SK-N-DZ (cell line): ENCODE measurements at regions not wholly inside any gene's neighbourhood (a gene's known extent, or its start where the extent isn't known, plus 50 kb on each side); places are given as distances from the start of the nearest gene placed in this dataset.

Experiments
- DNase-seq: peaks from one replicate; pipeline ENCODE4 v3.0.0-alpha.2; 2015; ENCODE audit warnings: low spot score

DNA sequence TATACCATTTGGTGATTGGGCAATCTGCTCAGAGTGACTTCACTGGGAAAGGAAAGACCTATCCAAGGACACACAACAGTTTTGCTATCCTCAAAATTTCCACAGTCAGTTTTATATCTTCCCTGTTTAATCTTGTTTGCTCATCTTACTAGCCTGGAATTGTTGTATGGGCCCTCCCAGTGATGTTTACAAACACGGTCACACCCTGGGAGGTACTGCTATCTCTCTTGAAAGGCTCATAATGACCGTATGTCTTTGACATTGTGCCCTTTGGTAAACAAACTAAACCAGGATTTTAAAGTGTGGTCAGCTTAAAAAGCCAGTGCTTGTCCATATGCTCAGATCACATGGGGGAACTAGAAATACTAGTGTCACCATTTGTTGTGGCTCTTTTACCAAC lies 277.0 kb downstream of the CDH2 start:
- no peak for DNase-seq

DNA sequence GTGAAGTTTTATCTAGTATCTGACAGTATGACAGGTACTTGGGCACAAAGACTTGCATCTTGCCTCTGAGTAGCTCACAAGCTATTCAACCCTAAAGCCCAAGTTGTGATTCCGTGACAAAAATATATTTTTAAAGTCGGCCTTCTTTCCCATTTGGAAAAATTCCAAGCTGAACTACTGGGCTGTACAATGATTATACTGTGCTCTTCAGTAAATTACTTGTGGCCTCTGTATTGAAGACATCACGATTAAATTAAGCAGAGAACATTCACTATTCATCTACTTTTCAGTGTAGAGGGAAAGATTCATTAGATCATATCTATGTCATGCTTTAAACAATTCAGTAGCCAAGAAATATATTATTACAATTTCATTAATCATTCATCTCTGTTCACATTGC lies 282.2 kb downstream of the CDH2 start:
- no peak for DNase-seq

DNA sequence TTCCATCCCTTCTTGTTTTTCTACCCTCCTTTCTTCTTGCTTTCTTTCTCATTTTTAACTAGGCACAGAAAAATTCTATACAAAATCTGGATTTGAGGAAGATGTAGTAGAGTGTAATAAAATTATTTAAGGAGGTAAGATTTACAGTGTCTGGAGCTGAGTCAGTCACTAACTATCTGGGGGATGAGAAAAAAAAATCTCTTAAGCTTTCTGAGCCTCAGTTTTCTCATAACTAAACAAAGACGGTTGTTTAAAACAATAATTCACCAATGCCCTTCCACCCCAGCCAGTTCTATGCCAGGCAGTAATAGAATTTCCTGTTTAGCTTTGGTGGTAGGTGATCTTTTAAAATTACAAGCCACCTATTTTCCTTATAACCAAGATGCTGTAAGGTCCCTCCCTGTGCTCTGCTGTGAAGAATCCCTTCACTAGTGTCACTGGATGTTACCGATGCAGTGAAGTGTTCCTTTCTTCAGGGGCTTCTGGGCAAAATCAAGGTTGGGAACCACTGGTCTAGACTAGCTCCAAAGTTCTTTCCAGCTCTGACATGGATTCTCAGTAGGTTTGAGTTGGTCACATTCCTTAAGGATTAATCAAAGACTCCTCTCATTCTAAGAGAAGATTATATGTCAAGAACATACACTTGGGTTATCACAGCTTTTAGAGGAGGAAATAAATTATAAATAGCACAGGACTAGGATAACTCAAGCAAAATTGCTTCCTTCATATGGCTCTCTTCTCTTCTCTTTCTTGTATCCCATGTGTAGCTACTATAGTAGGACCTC lies 289.0 kb downstream of the CDH2 start:
- no peak for DNase-seq

DNA sequence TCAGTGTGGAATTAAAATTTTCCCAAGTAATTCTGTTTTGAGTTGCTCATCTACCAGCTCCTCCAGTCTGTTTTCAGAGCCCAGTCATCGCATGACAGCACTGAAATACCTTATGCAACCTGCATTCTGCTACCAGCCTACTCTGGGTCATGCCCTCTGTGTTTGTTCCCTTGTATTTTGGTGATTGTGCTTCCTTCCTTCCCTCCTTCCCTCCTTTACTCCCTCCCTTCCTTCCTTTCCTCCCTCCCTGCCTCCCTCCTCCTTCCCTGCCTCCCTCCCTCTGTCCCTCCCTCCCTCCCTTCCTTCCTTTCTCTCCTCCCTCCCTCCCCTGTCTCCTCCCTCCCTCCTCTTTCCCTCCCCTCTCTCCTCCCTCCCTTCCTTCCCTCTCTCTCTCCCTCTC lies 289.6 kb downstream of the CDH2 start:
- no peak for DNase-seq

DNA sequence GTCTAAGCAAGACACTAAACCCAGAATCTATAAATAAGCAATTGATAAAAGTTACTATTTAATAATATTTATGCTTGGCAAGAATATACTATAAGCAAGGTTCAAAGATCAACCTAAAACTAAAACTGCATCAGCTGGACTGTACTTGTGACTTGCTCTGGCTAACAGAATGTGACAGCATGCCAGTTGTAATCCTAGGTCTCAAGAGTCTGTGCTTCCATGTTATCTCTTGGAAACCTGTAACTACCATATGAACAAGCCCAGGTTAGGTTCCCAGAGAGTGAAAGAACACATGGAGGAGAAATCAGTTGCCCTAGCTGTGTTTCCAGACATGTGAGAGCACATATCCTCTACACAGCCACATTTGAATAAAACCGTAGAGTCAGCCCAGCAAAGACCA lies 297.4 kb downstream of the CDH2 start:
- no peak for DNase-seq

DNA sequence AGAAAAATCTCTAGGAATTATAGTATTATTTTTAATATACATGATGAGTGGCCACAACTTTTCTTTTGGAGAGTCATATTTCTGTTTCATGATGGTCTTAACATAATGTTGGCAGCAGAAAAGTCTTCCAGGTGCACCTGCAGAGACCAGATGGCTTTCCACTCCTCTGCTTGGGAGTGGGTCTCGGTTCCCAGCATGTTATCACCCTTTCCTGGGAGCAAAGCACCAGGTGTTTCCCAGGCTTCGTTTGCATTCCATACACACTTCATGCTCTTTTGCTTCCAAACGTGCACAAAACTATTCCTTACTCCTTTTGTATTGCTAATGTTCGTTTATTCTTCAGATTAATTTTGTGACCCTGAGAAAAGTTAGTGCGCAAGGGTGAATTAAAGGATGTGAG lies 305.2 kb downstream of the CDH2 start:
- DNase-seq: no peak

DNA sequence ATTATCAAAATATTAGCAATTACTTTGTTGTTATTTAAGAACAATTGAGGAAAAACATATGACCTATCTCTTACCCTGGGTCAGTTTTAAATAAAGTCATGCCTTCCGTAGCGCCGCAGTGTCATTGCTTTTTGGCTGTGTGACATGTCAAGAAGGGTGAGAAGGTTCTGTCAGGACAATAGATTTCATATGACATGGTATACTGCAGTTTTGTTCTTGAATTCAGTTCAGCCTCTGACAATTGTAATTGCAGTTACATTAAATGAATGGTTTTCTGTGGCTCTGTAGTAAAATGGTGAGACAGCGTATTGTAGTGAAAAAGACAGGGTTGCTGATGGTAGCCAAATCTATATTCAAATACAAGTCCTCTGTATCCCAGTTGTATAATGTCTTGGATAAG lies 307.2 kb downstream of the CDH2 start:
- no peak for DNase-seq

DNA sequence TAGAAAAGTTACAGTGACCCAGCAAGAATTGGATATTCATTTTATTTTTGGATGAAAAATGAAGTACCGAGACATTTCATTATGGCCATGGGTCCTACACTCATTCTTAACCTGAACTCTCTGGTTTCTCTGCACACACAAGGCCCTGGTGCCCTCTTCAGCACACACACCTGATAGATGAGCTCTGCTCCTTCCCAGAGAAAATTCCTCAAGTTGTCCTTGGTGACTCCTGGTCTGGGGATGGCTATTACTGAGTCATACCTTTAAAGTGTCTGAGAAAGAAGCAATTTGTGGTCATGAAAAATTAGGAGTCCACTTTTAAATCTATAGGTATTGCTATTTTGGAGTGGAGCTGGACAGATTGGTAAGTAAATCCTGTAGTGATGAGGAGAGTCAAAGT lies 311.5 kb downstream of the CDH2 start:
- DNase-seq: no peak

DNA sequence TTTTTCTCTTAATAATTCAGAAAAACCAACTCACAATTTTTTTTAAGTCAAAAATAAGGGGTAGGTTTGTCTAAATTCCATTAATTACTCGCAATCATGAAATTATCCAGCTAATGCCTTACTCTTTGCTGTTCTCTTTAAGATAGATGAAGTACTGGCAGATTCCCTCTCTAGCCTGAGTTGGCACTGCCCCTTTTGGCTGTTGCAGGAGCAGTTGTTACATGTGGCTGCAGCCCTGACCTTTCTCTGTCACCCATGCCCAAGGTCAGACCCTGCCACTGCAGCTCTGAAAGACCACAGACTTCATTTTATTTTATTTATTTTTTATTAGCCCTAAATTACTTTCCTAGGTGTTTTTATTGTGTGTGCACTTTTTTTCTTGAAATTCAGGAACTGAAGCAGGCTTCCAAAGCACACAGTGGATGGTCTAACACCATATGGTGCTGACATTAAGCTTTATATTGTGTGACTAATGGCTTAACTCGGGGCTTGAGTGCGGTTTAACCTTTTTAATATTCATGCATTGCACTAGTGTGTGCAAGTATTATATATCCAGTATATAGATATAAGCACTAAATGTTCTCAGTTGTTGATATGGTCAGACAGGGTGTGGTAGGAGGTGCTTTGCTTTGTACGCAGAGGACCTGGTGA lies 313.0 kb downstream of the CDH2 start:
- DNase-seq: no peak

DNA sequence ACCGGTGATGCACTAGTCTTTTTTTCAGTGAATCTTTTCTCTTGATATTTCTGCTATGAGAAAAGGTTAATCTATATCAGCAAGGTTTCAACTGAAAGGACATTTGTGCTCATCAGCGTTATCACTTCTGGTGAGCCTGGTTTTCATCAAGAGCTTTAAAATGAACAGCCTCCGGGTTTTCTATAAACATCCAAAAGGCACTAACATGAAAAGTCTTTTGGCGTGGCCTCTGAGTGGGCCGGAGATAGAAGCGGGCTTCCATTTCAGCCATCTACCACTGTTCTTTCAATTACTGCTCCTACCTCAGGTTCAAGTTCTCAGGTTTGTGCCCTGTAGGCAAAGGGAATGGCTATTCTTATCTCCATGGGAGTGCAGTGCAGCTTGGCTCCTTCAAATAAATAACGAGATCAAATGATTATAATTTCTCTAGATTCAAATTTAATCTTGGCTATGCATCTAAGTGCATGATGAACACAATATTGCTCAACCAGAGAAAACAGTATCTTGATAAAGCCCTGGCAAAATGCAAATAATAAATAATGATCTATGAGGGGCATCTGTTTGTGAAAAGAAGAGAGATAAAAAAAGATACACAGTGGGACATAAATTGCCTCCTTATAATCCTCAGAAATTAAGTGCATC lies 314.8 kb downstream of the CDH2 start:
- peak; percentile 91 for DNase-seq

DNA sequence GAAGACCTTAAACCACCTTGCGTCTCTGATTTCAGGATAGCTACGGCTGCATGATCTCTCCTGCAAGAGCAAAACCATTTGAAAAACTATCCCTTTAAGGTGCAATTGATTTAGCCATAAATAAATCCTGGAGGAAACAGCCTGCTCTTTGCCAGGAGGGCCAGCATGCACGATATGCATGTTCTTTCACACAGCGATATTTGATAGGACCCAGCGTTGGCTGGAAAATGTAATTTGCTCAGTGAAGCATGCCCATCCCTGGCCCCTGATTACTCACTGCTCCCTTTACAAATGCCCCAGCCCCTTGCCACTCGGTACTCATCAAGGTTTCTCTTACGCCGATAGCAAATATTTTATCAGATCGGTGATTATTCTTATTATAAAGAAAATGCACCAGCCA lies 315.4 kb downstream of the CDH2 start:
- peak; percentile 98 for DNase-seq

DNA sequence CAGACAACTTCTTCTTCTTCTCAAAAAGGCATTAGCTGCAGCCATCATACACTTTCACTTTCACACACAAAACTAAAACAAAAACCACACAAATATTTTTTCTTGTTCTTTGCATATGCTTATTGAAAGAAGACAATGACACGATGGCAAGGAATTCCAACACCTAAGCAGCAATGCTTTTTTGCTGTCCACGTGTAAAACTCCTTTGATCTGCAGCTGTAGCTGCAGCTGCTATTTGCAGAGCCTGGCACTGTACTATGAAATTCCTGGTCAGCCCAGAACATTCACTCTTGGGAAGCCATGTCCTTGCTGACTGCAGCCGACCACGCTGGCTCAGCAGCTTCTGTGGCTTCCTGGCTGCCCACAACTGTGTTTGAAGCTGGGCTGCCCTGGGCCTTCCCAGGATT lies 316.2 kb downstream of the CDH2 start:
- DNase-seq: peak; percentile 76

DNA sequence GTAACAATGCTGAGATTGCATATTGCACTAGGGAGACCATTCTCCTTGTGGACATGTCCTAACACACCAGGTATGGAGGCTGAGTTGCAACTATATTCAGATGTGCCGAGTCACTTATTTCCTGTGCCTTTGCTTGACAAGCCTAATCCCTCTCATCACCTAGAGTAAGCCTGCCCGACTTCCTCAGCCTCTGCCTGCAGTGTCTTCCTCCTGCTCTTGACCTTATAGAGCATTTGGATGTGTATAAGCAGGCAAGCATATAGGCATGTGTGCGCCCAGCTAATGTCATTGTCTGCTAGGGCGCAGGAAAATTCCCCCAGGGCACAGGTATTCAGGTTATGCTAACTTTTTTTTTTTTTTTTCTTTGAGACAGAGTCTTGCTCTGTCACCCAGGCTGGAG lies 316.9 kb downstream of the CDH2 start:
- peak; percentile 20 for DNase-seq

DNA sequence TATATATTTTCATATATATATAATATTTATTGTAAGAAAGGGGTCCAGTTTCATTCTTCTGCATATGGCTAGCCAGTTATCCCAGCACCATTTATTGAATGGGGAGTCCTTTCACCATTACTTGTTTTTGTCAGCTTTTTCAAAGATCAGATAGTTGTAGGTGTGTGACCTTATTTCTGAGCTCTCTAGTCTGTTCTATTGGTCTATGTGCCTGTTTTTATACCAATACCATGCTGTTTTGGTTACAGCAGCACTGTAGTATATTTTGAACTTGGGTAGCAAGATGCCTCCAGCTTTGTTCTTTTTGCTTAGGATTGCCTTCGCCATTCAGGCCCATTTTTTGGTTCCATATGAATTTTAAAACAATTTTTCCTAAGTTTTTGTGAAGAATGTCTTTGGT lies 320.1 kb downstream of the CDH2 start:
- no peak for DNase-seq

DNA sequence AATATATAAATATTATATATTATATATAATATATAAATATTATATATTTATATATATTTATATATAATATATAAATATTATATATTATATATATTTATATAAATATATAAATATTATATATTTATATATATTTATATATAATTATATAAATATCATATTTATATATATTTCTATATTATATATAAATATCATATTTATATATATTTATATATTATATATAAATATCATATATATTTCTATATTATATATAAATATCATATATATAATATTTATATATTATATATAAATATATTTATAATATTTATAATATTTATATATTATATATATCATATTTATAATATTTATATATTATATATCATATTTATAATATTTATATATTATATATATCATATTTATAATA lies 321.4 kb downstream of the CDH2 start:
- no peak for DNase-seq

DNA sequence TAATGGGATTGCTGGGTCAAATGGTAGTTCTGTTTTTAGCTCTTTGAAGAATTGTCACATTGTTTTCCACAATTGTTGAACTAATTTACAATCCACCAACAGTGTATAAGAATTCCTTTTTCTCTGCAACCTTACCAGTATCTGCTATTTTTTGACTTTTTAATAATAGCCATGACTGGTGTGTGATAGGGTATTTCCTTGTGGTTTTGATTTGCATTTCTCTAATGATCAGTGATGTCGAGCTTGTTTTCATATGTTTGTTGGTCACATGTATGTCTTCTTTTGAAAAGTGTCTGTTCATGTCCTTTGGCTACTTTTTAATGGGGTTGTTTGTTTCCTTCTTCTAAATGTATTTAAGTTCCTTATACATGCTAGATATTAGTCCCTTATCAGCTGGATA lies 322.3 kb downstream of the CDH2 start:
- no peak for DNase-seq

DNA sequence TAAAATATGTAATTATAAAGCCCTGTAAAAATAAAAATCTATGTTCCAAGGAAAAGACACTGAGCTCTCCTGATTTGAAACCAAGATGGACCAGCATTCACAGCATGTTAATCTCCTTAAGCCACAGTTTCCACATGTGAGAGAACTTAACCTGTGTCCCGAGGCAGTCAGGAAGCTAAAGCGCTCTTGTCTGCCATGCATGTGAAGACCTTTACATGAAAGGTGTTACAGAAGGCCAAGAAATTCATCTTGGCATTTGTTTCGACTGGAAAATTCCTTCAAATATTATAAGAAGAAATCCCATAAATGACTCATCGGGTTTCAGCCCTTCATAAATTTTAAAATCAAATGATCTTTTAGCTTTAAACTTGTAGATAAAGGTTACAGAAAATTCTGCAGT lies 328.6 kb downstream of the CDH2 start:
- DNase-seq: no peak

DNA sequence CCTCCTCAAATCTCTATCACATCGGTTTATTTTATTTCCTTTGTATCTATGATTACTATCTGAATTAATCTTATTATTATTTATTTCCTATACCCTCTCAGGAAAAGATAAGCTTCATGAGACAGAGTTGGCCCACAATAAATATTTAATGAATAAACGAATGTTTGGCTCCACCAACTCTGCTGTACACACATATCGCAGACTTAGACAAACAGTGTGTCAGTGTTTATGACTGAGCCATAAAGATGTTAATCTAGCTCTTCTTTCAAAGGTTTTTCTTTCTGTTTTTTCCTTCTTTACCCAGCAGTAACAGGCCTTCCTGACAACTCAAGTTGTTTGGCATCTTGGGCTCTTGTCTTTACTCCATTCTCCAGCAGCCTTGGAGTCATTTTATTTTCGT lies 329.5 kb downstream of the CDH2 start:
- DNase-seq: no peak

DNA sequence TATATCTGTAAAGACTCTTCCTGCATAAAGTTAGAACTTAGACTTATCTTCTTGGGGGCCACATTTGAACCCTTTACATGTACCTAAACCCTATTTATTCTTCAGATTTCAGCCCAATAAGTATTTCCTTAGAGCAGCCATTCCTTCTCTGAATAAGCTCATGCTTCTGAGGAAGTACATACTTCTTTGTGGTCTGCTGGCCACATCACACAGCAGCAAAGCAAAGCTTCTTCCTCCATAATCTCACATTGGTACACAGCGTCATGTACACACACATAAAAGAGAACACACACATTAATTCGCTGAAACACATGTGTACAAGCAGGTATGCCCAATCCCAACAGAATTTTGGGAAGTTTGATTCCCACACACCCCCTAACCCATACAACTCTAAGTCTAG lies 331.0 kb downstream of the CDH2 start:
- no peak for DNase-seq

DNA sequence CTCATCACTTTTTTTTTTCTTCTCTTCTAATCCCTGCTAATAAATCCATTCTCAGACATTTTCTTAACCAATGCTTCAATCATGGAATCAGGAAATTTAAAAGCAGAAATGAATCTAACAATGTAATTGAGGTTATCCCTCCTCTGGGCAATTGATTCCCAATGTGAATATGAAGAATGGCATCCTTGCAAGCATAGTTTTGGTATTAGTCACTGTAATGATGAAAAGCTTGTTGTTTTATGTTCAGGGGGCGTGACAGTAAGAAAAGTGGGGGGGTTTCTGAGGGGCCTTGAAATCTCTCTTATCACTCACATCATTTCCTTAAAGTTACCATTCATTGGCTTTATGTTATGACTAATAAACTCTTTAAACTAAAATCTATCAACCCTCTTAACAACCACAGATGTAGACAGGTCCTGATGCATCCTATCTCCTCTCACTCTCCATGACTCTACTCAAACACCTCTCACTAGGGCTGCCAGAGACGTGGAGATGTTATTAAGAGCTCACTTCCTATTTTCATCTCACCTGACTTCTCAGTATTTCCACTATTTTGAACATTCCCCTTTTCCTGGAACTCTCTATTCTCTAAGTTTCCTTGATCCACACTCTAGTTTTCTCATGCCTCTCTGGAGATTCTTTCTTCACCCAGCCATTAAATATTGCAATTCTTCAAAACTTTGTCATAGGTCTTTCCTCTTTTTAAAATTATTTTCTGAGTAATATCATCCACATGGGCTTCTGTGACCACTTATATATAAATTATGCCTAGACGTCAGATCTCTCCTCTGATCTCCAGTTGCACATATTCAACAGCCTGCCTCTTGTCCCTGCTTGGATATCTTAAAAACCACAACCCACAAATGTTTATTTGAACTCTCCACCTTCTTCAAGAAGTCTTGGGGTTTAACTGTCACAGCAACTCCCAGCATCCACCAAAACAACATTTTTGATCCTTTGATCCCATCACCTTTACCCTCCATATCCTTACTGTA lies 332.9 kb downstream of the CDH2 start:
- no peak for DNase-seq

DNA sequence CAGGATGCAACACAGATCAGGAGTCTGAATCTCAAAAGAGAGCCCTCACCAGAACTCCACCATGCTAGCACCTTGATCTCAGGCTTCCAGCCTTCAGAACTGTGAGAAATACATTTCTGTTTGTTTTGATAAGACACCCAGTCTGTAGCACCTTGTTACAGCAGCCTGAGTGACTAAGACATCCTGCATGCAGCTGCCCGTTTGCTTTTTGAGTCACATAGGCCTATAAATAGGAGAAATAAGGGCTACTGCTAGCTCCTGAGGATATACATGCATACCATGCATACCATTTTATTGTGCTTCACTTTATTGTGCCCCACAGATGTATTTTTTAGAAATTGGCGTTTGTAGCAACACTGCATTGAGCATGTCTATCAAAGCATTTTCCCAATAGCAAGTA lies 337.8 kb downstream of the CDH2 start:
- DNase-seq: no peak

DNA sequence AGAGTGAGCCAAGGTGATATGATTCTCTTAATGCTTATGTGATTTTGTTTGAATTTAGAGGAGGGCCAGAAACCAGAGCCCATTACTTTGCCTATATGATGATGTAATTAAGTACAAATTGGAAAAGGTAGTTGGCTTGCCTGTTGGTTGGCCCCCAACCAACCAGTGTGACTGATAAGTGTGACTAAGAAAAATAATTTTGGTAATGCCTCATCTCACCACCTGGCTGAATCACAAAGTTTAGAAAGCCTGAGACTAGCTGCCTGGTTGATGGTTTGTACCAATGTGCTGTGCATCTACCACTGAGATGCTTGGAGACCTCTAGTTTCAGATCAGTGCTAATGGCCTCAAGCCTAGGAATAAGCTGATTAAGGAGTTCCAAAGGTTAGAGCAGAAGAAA lies 338.7 kb downstream of the CDH2 start:
- no peak for DNase-seq
